Retina (tissue), 1 donor: ENCODE measurements at regions not wholly inside any gene's neighbourhood (a gene's known extent, or its start where the extent isn't known, plus 50 kb on each side); places are given as distances from the start of the nearest gene placed in this dataset.
"Not testable (repeated sequence)": the region's sequence is repeated elsewhere in the genome, so short reads cannot be mapped to it uniquely, and the experiment has no call there.

ENCODE experiments used
- DNase-seq: peaks from one replicate; pipeline ENCODE4 v3.0.0-alpha.2; 2016

- DNase-seq: not testable (repeated sequence)
These were observed 297.8 kb downstream of the POTED start for GRCh38 chr21:13907385-13907784.

DNA sequence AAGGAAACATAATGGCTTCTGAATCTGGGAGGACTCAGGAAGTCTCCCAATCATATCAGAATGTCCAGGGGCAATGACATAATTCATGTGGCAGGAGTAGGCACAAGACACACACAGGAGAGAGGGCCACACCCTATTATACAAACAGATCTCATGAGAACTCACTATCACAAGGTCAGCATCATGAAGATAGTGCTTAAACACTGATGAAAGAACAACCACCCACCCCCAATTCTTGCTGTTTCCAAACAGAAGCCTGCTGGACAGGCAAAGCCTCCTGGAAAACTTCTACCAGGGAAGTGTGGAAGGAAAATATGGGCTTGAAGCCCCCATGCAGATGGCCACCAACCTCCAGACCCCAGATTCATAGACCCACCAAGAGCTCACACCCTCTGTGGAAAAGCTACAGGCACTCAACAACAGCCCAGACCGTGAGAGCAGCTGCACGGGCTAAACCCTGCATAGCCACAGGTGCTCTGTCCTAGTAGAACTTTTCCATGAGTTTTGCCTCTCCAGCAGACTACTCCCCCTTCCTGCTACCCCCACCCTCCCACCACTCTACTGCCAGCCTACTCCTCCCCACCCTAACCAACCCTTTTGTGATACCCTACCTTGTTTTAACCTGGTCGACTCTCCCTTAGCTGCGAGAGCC is 287.1 kb downstream of the POTED start:
- DNase-seq: not testable (repeated sequence)

DNA sequence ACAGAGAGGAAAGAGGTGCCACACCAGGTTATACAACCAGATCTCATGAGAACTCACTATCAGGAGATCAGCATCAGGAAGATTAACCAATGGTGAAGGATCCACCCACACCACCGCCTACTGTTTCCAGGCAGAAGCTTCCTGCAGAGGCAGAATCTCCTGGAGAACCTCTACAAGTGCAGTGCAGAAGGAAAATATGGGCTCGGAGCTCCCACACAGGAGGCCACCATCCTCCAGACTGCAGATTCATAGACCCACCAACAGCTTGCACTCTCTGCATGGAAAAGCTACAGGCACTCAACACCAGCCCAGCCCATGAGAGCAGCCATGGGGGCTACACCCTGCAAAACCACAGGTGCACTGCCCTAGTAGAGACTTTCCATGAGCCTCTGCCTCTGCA is 284.0 kb downstream of the POTED start:
- DNase-seq: not testable (repeated sequence)

GRCh38 chr21:13893025-13893424 is 283.4 kb downstream of the POTED start:
- DNase-seq: not testable (repeated sequence)

DNA sequence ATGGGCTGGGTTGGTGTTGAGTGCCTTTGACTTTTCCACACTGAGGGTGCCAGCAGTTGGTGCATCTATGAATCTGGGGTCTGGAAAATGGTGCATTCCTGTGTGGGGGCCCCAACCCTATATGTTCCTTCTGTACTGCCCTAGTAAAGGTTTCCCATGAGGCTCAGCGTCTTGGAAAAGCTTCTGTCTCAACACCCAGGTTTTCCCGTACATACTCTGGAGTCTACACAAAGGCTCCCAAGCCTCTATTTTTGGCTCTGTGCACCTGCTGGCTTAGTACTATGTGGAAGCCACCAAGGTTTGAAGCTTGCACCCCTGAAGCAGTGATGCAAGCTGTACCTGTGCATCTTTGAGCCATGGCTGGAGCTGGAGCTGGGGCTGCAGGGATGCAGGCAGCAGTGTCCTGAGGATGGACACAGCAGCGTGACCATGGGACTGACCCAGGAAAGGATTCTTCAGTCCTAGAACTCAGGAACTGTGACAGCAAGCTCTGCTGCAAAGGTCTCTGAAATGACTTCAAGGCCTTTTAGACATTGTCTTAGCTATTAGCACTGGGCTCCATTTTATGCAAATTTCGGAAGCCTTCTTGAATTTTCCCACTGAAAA is 282.7 kb downstream of the POTED start:
- DNase-seq: not testable (repeated sequence)

DNA sequence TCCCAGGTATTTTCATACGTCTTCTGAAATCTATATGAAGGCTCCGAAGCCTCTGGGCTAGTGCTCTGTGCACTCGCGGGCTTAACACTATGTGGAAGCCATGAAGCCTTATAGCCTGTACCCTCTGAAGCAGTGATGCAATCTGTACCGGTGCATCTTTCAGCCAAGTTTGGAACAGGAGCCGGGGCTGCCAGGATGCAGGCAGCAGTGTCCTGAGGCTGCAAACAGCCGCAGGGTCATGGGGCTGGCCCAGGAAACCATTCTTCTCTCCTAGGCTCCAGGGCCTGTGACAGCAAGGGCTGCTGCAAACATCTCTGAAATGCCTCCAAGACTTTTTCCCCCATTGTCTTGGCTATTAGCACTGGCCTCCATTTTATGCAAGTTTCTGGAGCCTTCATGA is 279.6 kb downstream of the POTED start:
- not testable (repeated sequence) for DNase-seq

DNA sequence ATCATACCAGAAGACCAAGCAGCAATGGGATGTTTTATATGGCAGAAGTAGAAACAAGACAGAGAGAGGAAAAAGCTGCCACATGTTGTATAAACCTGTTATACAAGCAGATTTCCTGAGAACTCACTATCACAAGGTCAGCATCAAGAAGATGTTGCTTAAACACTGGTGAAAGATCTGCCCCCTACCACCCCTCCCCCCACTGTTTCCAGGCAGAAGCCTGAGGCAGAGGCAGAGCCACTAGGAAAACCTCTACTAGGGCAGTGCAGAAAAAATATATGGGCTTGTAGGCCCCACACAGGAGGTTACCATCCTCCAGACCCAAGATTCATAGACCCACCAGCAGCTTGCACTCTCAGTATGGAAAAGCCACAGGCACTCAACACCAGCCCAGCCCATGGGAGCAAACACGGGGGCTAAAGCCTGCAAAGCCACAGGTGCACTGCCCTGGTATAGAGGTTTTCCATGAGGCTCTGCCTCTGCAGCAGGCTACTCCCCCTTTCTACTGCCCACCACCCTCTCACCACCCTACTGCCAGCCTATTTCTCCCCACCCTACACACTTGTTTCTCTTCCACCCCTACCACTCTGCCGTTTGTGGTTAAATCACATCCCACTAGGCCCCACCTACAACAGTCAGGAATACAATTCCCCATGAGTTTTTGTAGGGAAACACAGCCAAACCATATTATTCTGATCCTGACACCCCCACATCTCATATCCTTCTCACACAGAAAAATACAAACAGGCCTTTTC is 274.2 kb downstream of the POTED start:
- DNase-seq: not testable (repeated sequence)

DNA sequence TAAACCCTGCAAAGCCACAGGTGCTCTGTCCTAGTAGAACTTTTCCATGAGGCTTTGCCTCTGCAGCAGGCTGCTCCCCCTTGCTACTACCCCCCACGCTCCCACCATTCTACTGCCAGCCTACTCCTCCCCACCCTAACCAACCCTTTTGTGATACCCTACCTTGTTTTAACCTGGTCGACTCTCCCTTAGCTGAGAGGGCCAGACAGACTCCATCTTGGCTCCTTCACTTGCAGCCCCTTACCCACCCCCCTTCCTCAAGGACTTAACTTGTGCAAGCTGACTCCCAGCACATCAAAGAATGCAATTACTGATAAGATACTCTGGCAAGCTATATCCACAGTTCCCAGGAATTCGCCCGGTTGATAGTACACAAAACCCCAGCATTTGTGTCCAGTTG is 267.9 kb downstream of the POTED start:
- DNase-seq: not testable (repeated sequence)

DNA sequence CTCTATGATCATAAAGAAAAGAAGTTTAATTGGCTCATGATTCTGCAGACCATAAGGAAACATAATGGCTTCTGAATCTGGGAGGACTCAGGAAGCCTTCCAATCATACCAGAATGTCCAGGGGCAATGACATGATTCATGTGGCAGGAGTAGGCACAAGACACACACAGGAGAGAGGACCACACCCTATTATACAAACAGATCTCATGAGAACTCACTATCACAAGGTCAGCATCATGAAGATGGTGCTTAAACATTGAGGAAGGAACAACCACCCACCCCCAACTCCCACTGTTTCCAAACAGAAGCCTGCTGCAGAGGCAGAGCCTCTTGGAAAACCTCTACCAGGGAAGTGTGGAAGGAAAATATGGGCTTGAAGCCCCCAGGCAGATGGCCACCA is 267.4 kb downstream of the POTED start:
- not testable (repeated sequence) for DNase-seq

GRCh38 chr21:13874001-13874400 is 264.4 kb downstream of the POTED start:
- DNase-seq: not testable (repeated sequence)

DNA sequence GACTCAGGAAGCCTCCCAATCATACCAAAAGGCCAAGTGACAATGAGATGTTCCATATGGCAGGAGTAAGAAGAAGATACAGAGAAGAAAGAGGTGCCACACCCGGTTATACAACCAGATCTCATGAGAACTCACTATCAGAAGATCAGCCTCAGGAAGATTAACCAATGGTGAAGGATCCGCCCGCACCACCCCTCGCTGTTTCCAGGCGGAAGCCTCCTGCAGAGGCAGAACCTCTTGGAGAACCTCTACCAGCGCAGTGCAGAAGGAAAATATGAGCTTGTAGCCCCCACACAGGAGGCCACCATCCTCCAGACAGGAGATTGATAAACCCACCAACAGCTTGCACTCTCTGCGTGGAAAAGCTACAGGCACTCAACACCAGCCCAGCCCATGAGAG is 245.1 kb downstream of the POTED start:
- DNase-seq: no peak

DNA sequence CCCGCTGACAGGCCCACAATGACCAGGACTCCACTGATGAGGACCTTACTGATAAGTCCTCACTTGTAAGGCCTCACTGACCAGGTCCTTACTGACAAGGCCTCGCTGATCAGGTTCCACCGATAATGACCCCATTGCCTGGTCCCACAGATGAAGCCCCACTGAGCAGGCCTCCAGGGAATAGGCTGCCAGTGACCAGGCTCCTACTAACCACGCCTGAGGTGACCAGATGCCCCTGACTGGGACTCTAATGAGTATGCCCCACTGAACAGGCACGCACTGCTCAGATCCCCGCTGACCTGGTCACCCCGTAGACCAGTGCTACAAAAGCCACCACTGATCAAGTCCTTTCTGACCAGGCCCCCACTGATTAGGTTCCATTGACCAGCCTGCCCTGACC is 241.2 kb downstream of the POTED start:
- DNase-seq: not testable (repeated sequence)

DNA sequence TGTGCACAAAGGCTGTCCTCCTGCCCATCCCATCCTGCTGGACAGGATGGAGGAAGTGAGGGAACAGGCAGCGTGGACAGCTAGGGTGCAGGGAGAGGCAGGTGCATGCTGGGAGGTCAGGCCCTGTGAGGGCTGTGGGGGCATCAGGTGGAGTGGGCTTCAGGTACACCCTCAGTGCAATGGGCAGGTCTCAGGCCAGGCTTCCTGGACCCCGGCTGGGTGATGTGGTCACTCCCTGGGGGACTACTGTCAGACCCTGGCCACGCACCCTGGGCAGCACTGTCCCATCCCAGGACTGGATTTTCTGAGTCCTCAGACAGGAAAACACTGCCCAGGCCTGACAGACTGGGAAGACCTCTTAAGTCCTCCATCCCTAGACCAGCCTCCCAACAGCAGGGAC is 239.9 kb downstream of the POTED start:
- DNase-seq: not testable (repeated sequence)

GRCh38 chr21:13846718-13847117 is 237.1 kb downstream of the POTED start:
- DNase-seq: not testable (repeated sequence)

GRCh38 chr21:13844574-13844973 is 235.0 kb downstream of the POTED start:
- not testable (repeated sequence) for DNase-seq

GRCh38 chr21:13843081-13843480 is 233.5 kb downstream of the POTED start:
- not testable (repeated sequence) for DNase-seq

DNA sequence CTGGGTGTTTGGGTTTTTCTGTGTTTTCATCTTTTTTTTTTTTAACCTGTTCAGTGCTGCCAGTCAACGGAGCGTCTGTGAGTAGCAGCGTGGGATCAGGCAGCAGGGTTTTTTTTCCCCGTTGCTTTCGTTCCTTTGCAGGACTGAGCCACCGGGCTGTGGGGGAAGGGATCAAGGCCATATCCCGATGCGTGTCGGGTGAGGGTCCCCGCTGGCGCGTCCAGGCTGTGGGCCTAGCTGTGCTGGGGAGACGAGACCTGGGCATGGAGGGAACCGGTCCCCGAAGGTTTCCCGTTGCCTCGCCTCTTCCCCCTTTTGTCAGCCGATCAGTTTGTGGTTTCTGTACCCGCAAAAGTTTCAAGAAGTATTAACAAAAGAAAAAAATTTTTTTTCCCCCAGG is 218.1 kb downstream of the POTED start:
- not testable (repeated sequence) for DNase-seq

- no peak for DNase-seq
These were observed 217.6 kb downstream of the POTED start for GRCh38 chr21:13827201-13827600.

DNA sequence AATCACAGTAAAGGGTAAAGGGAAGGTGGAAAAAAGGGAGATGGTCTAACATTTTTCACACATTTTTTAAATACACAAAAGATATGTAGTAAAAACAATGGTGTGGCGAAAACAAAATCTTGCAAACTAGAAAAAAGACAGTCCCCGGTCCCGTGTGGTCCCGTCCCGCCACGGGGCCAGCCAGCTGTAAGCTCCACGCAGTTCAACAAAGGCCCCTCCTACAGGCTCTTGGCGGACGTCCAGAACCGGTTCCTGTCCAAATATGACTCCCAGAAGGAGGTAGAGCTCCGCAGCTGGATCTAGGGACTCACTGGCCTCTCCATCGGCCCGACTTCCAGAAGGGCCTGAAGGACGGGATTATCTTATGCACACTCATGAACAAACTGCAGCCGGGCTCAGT is 216.9 kb downstream of the POTED start:
- not testable (repeated sequence) for DNase-seq

DNA sequence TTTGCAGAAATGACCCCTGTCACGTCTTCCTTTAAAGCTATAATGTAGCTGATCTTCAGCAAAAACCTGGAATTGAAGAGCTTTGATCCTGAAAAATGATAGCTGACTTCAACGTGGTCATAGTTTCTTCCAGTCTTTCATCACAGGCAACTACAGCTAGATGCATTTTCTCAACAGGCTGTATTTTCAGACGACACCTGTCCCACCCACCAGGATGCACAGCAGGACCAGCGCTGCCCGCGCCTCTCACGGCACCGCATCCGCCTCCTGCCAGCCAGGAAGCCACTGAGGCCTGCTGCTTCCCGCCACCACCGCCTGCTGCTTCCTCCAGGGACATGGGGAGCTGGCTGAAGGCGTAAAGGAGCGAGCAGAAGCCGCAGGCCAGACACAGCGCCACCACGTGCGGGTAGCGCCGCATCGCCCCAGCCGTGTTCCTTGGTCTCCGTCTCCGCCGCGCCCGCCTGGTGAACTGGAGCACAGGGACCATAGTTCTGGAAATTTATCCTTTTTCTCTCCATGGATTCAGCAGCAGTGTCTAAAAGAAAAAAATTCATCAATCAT is 215.7 kb downstream of the POTED start:
- DNase-seq: not testable (repeated sequence)

DNA sequence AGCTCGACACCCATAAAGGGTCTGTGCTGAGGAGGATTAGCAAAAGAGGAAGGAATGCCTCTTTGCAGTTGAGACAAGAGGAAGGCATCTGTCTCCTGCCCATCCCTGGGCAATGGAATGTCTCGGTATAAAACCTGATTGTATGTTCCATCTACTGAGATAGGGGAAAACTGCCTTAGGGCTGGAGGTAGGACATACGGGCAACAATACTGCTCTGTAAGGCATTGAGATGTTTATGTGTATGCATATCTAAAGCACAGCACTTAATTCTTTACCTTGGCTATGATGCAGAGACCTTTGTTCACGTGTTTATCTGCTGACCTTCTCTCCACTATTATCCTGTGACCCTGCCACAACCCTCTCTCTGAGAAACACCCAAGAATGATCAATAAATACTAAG is 210.7 kb downstream of the POTED start:
- DNase-seq: not testable (repeated sequence)

GRCh38 chr21:13812191-13812590 is 202.6 kb downstream of the POTED start:
- DNase-seq: not testable (repeated sequence)

GRCh38 chr21:13810559-13810958 is 201.0 kb downstream of the POTED start:
- DNase-seq: not testable (repeated sequence)

DNA sequence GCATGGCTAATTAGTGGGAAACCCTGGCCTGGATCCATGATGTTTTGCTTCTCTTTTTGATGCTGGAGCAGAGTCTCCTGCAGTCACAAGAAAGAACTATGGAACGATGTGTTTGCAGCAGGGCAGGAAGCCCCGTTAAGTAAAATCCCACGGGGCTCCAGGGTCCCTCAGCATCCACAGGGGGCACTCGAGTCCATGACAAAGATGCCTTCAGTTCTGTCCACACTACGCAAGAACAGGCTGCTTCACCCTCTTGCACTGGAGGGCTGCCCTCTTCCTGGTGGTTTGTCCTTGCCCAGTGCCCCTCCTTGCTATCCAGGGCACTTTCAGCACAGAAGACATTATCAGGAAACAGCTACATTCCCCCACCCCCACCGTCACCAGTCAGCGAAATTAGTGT is 196.9 kb downstream of the POTED start:
- not testable (repeated sequence) for DNase-seq
